Thyroid gland (tissue), 4 donors: ENCODE measurements at regions not wholly inside any gene's neighbourhood (a gene's known extent, or its start where the extent isn't known, plus 50 kb on each side); places are given as distances from the start of the nearest gene placed in this dataset.

Experiments
- DNase-seq, 2 donors: peaks; one replicate each; pipeline ENCODE4 v3.0.0-alpha.2; 2019
- H3K27ac ChIP-seq, 3 donors: fragments of 200-600 bp; sonication (generic); 1 replicate in 2 of 3; 2 replicates in 1 of 3; pipeline ENCODE4 v1.5.1; 2016 to 2019; ENCODE audit warnings: mild to moderate bottlenecking in 1 of 3, moderate library complexity in 1 of 3
- H3K27me3 ChIP-seq: fragments of 200-600 bp; sonication (generic); one replicate; pipeline ENCODE4 v1.5.1; 2019
- H3K36me3 ChIP-seq, 2 donors: fragments of 200-600 bp; sonication (generic); one replicate each; pipeline ENCODE4 v1.5.1; 2016 to 2019
- H3K4me1 ChIP-seq, 2 donors: fragments of 200-600 bp; sonication (generic); one replicate each; pipeline ENCODE4 v1.5.1; 2017 to 2019
- H3K4me3 ChIP-seq, 3 donors: fragments of 200-600 bp; sonication (generic); replicated peaks in 1 of 3; 1 replicate in 2 of 3; 2 replicates in 1 of 3; pipeline ENCODE4 v1.5.1; 2016; ENCODE audit warnings: mild to moderate bottlenecking in 1 of 3
- H3K9me3 ChIP-seq: fragments of 200-600 bp; sonication (generic); one replicate; pipeline ENCODE4 v1.5.1; 2017
- CTCF ChIP-seq, 6 experiments: fragments of 200-600 bp in 3 of 6; fragments of 450-650 bp in 3 of 6; sonication (generic) in 3 of 6; IDR thresholded peaks; one replicate each; pipeline ENCODE4 v1.5.1; 2016 to 2019; ENCODE audit warnings: antibody characterized with exemption in 6 of 6, mild to moderate bottlenecking in 2 of 6, inconsistent platforms in 1 of 6, moderate library complexity in 1 of 6
- POLR2A ChIP-seq, 2 donors: fragments of 450-650 bp; IDR thresholded peaks; one replicate each; pipeline ENCODE4 v1.6.1; 2017; ENCODE audit warnings: antibody characterized with exemption in 2 of 2, mild to moderate bottlenecking in 2 of 2, moderate library complexity in 1 of 2
- WGBS, 2 donors: methylation state at CpG; one replicate each; pipeline ENCODE4 v1.1.5; 2017; 5-methylcytosine and 5-hydroxymethylcytosine counted together
- intact Hi-C: fragments of 100-400 bp; cut with DNase I; formaldehyde crosslinking; loops from one replicate; pipeline ENCODE4 v1.15.1; 2023

GRCh38 chr6:6376845-6377244 is 56.4 kb upstream of the F13A1 start:
- DNase-seq: no peak
- Histone ChIP-seq H3K27ac (no peak overlapping the region), H3K9me3 (no peaks in the 10 kb centered on the region), H3K27me3 (no peaks in the 10 kb centered on the region), H3K36me3 (no peaks in the 10 kb centered on the region), H3K4me1 (no peaks in the 10 kb centered on the region), H3K4me3 (no peak overlapping the region)
- no peak for TF ChIP-seq CTCF (IDR thresholded peaks at IDR 0.05)
- no peak for TF ChIP-seq POLR2A (IDR thresholded peaks at IDR 0.05)
- intact Hi-C loops: no loop called here
- WGBS, 2 donors: 78 to 86% methylated on average over 6 of the region's 6 CpGs

- Histone ChIP-seq H3K27ac (no peak overlapping the region), H3K4me1 (no peaks in the 10 kb centered on the region), H3K36me3 (no peaks in the 10 kb centered on the region), H3K4me3 (no peak overlapping the region), H3K27me3 (no peaks in the 10 kb centered on the region), H3K9me3 (no peaks in the 10 kb centered on the region)
- DNase-seq: no peak
- 88 to 91% methylated on average over 6 of the region's 6 CpGs for WGBS, 2 donors
- intact Hi-C loops: no loop called here
- TF ChIP-seq CTCF (IDR thresholded peaks at IDR 0.05) (no peak), POLR2A (IDR thresholded peaks at IDR 0.05) (no peak)
Observed at GRCh38 chr6:6377621-6378020, 57.2 kb upstream of the F13A1 start.

- Histone ChIP-seq H3K9me3 (no peaks in the 10 kb centered on the region), H3K27ac (no peak overlapping the region), H3K4me1 (no peaks in the 10 kb centered on the region), H3K36me3 (no peaks in the 10 kb centered on the region), H3K27me3 (no peaks in the 10 kb centered on the region), H3K4me3 (no peak overlapping the region)
- intact Hi-C loops: no loop called here
- 87 to 95% methylated on average over 5 of the region's 5 CpGs for WGBS, 2 donors
- no peak for DNase-seq
- TF ChIP-seq POLR2A (IDR thresholded peaks at IDR 0.05): no peak
- no peak for TF ChIP-seq CTCF (IDR thresholded peaks at IDR 0.05)
Observed at GRCh38 chr6:6379573-6379972, 59.1 kb upstream of the F13A1 start.

GRCh38 chr6:6384520-6384919 is 64.1 kb upstream of the F13A1 start:
- no peak for DNase-seq
- Histone ChIP-seq H3K36me3 (no peaks in the 10 kb centered on the region), H3K9me3 (no peaks in the 10 kb centered on the region), H3K27ac (no peak overlapping the region), H3K4me3 (no peak overlapping the region), H3K4me1 (no peaks in the 10 kb centered on the region), H3K27me3 (no peaks in the 10 kb centered on the region)
- TF ChIP-seq CTCF (IDR thresholded peaks at IDR 0.05) (no peak), POLR2A (IDR thresholded peaks at IDR 0.05) (no peak)
- intact Hi-C loops: no loop called here
- WGBS, 2 donors: 71 to 85% methylated on average over 7 of the region's 7 CpGs

GRCh38 chr6:6386010-6386409 is 65.5 kb upstream of the F13A1 start:
- H3K9me3 ChIP-seq: no peaks in the 10 kb centered on the region
- no peak for DNase-seq
- no peak overlapping the region for H3K27ac ChIP-seq
- TF ChIP-seq POLR2A (IDR thresholded peaks at IDR 0.05) (no peak), CTCF (IDR thresholded peaks at IDR 0.05) (no peak)
- intact Hi-C loops: no loop called here
- 74 to 78% methylated on average over 4 of the region's 4 CpGs for WGBS, 2 donors
- no peaks in the 10 kb centered on the region for H3K36me3 ChIP-seq
- H3K4me3 ChIP-seq: no peak overlapping the region
- H3K4me1 ChIP-seq: no peaks in the 10 kb centered on the region
- no peaks in the 10 kb centered on the region for H3K27me3 ChIP-seq
